HG03457 (cell line): ENCODE measurements at regions not wholly inside any gene's neighbourhood (a gene's known extent, or its start where the extent isn't known, plus 50 kb on each side); places are given as distances from the start of the nearest gene placed in this dataset.
A peak's percentile ranks its signal among the peaks of the same experiment; 100 is the strongest.

ENCODE experiments used
- ATAC-seq: cut with Tn5 transposase; IDR thresholded peaks from one replicate; pipeline ENCODE4 v1.9.1; 2021; ENCODE audit warnings: moderate number of reproducible peaks; ENCODE audit not compliant: unreplicated experiment

GRCh38 chr10:32174349-32174893 lies 118.2 kb upstream of the KIF5B start:
- no peak for ATAC-seq

GRCh38 chr10:32171204-32171603 lies 115.0 kb upstream of the KIF5B start:
- no peak for ATAC-seq

DNA sequence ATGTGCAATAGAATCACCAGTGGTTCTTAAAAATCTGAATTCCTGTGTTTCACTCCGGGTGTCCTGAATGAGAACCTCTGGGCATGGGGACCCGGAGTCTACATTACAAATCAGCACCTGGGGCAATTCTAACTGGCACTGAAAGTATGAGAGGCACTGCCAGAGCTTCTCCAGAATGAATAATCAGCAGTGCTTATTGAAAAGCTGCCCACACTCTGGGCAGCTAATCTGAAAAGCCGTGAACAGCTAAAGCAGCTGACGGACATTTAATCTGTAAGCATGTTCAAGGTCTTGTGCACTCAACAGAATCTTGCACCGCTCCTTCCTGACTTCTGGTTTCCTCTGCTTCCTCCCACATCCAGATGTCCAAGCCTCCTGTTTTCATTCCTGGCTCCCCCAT lies 113.3 kb upstream of the KIF5B start:
- no peak for ATAC-seq

DNA sequence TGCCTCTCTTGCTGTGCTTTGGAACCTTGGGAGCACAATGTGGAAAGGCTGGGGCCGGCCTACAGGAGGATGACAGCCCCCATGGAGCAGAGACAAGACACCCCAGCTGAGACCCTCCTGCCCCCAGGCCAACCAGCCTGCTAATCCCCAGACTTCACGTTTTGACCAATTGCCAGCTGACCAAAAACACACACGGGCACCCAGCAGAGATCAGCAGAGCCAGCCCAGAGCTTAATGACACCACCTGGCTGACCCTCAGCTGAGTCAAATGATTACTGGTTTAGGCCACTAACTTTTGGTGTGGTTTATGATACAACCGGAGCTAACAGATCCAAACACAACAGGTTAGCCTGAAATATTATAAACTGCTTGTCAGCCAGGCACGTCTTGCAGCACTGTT lies 111.2 kb upstream of the KIF5B start:
- no peak for ATAC-seq

DNA sequence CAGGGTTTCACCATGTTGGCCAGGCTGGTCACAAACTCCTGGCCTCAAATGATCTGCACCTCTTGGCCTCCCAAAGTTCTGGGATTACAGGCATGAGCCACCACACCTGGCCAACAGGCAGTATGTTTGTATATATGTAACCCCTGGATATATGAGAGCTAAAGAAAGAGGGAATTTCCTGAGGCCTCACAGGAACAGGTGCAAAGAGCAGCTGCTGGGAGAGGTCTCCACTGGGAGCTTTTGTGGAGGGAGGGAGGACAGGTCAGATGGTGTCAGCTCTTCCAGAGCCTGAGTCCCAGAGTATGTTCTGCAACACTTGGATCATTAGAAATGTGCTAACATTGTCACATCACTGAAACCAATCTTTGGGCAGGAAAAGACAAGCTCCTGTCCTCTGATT lies 110.1 kb upstream of the KIF5B start:
- no peak for ATAC-seq

- no peak for ATAC-seq
Observed at GRCh38 chr10:32163762-32164148, 107.5 kb upstream of the KIF5B start.

- no peak for ATAC-seq
Observed at GRCh38 chr10:32163071-32163761, 107.0 kb upstream of the KIF5B start.

GRCh38 chr10:32161586-32161985 lies 105.4 kb upstream of the KIF5B start:
- no peak for ATAC-seq

- no peak for ATAC-seq
Observed at GRCh38 chr10:32160864-32161263, 104.6 kb upstream of the KIF5B start.

DNA sequence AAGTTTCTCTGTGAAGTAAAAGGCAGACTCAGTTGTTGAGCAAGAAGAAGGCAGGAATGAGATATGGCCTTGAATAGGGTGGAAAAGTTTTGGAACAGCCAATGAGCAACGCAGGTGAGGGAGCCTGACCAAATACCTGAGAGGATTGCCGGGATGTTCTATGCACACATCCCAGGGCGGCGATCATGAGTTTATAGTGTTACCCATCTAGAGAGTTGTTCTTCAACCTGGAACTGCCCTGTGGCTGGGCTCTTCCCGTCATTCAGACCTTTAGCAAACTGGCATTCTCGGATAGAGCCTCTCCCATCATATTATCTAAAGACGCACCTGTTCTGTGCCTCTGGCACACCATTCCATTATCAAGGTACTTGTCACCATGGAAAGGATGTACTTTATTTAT lies 103.0 kb upstream of the KIF5B start:
- no peak for ATAC-seq

GRCh38 chr10:32156031-32156495 lies 99.8 kb upstream of the KIF5B start:
- no peak for ATAC-seq

DNA sequence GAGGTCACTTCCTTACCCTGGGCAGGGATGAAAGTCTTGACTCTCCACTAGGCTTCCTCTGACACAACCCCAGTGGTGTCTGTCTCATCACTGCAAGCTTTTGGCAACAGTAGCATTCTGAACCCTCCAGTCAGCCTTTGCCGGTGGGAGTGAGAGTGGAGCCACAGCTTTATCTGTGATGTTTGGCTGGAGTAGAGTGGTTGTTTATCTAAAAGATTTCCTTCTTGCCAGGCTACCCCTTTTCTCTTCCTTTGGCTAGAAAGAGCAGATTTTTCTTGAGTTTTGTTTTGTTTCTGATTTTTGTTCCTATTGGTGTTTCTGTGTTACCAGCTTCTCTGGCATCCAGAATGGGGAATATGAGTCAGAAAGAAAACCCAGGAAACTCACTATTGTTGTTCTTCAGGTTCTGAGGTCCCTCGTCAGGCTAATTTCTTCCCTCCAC lies 98.9 kb upstream of the KIF5B start:
- ATAC-seq: no peak

- ATAC-seq: no peak
Observed at GRCh38 chr10:32153931-32154330, 97.7 kb upstream of the KIF5B start.

- ATAC-seq: no peak
Observed at GRCh38 chr10:32153252-32153651, 97.0 kb upstream of the KIF5B start.

GRCh38 chr10:32151871-32152270 lies 95.6 kb upstream of the KIF5B start:
- ATAC-seq: no peak

GRCh38 chr10:32150532-32151101 lies 94.4 kb upstream of the KIF5B start:
- no peak for ATAC-seq

GRCh38 chr10:32149252-32149955 lies 93.2 kb upstream of the KIF5B start:
- ATAC-seq: peak; percentile 77

GRCh38 chr10:32148864-32149251 lies 92.6 kb upstream of the KIF5B start:
- no peak for ATAC-seq

- no peak for ATAC-seq
Observed at GRCh38 chr10:32147730-32148129, 91.5 kb upstream of the KIF5B start.

GRCh38 chr10:32146166-32146565 lies 89.9 kb upstream of the KIF5B start:
- no peak for ATAC-seq

- no peak for ATAC-seq
Observed at GRCh38 chr10:32144817-32145688, 88.8 kb upstream of the KIF5B start.
